GM18502 (cell line): ENCODE measurements at regions not wholly inside any gene's neighbourhood (a gene's known extent, or its start where the extent isn't known, plus 50 kb on each side); places are given as distances from the start of the nearest gene placed in this dataset.
A peak's percentile ranks its signal among the peaks of the same experiment; 100 is the strongest.

Source experiments
- ATAC-seq: cut with Tn5 transposase; IDR thresholded peaks from one replicate; pipeline ENCODE4 v1.9.1; 2021; ENCODE audit warnings: mild to moderate bottlenecking; ENCODE audit not compliant: unreplicated experiment, poor library complexity

DNA sequence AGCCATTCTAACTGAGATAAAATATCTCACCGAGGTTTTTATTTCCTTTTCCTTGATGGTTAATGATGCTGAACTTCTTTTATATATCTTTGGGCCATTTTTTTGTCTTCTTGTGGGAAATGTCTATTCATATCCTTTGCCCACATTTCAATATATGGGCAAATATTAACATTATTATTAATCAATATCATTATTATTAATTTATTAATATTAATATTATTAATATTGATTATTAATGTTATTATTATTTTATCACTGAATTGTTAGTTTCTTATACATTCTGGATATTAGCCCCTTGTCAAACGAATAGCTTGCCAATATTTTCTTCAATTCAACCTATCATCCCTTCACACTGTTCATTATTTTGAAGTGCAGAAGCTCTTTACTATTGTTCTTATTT is 2203.6 kb downstream of the PCDH9 start:
- ATAC-seq: no peak

DNA sequence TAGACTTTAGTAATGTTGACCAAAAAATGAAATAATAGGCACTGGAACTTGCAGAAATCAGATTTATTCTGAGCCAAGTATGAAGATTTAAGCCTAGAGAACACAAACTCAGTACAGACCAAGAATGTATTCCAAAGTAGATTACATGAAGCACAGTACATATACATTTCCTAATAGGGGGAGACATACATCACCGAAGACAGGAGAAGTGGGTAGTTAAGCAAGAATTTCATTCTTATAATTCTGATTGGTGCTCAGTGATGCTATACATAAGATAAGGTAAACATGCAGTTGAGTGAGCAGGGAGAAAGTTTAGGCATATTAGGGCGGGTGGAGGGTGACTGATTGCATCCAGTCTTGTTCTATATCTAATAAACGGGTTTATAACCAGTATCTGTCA is 2218.8 kb downstream of the PCDH9 start:
- no peak for ATAC-seq

DNA sequence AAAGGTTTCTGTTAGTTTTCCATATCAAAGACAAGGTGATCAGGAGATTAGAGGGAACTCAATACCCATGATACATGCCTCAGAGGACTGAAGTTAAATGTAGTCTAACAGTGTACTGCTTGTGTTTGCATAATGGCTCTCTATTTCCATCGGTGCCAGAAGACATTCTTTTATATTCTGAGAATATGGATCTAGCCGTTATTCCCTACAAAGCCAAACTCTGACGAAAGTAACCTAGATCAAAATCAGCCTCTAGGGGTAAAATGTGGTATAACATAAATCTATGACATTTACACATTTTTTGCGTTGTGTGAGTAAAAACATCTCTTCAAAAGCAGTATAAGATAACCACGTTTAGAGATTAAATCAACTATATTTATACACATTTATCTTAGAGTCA is 2232.7 kb downstream of the PCDH9 start:
- no peak for ATAC-seq

DNA sequence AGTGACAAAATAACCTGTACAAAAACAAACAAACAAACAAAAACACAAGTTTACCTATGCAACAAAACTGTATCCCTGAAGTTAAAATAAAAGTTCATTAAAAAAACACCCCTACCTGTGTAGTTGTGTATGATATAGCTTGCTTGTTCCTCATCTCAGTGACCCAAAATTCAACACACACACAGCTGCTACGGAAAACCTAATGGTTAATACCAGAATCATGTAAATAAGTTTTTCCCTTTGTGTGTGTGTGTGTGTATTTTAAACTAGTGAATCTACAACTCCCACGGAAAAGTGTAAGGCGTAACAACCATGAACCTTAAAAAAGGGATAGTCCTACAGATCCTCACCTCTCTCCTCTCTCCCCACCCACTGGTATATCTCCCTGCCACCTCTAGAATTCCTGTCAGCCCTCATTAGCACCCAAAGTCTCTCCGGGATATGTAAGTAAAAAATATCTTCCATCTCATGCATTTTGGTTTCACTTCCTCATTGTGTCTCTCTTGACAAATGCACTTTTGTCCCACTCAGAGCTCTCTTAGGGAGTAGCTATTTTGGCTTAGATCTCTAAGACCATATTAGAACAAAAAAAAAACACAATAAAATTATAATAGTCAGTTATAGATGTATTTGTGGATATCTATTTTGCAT is 2236.5 kb downstream of the PCDH9 start:
- ATAC-seq: peak; percentile 73

DNA sequence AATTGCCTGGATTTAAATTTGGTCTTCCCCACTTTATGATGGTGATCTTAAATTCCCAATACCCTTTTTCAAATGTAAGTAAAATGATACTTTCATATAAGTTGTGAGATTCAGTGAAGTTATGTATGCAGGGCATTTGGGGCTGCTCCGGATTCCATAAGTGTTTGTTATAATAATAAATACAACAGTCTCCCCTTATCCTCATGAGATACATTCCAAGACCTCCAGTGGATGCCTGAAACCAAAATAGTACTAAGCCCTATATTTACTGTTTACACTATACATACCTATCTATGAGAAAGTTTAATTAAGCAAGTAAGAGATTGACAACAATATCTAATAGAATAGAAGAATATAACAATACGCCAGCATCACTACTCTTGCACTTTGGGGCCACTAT is 2237.8 kb downstream of the PCDH9 start:
- ATAC-seq: no peak

DNA sequence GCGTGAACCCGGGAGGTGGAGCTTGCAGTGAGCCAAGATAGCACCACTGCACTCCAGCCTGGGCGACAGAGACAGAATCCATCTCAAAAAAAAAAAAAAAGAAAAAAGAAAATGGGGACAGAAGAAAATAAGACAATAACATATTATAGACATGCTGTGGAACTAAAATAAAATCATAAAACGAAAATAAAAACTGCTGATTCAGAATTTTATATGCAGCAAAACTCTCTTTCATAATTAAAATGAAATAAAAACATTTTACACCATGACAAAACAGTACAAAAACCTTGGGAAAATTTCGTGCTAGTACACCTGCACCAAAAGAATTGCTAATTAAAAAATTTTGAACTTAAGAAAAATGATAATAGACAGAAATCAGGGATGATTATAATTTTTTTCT is 2245.1 kb downstream of the PCDH9 start:
- no peak for ATAC-seq

DNA sequence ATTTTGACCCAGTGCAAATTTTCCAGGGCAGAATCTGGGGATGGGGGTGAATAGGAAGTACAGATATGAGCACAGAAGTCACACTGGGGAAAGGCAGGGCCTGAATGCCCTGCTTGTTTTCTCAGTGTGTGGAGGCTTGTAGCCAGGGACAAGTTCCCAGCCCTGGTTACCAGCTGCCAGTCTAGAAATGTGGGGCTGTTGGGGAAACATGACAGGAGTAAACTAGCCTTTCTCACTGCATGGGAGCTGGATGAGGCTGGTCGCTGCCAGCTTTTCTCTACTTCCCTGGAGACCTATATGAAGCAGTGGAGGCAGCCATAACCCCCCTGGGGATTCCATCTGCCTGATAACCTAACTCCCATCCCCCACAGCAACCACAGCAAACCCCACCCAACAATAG is 2267.7 kb downstream of the PCDH9 start:
- no peak for ATAC-seq

DNA sequence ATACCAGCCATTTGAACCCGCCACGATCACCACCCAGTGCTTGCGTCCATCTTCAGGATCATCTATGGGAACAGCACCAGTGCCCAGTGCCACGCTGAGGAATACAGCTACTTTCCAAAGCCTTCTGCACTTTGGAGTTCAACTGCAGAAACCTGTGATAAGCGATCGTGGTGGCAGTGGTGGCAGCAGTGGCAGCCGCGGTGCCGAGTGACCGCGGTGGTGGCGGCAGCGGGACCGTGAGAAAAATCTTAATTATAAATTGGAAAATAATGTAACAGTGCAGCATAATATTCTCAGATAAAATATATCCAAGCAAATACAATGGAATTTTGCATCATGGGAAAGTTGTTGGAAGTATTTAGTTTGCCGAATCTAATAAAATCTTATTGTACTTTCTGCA is 2270.9 kb downstream of the PCDH9 start:
- no peak for ATAC-seq

DNA sequence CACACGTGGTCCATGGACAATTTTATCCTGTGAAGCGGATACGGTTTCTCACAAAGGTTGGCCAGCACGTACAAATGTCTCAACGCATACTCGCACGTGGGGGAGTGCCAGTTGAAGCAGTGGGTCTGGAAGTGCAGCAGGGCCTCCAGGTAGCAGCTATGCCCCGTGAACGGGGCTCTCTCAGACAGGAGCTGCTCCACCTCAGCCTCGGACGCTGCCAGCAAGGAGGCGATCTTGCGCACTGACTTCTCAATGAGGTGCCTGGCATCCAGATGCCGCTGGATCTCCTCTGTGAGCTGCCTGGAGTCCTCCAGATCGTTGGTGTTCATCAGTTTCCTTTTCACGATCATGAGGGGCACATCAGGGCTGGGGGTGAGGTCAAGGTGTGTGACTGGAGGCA is 2272.0 kb downstream of the PCDH9 start:
- ATAC-seq: no peak

DNA sequence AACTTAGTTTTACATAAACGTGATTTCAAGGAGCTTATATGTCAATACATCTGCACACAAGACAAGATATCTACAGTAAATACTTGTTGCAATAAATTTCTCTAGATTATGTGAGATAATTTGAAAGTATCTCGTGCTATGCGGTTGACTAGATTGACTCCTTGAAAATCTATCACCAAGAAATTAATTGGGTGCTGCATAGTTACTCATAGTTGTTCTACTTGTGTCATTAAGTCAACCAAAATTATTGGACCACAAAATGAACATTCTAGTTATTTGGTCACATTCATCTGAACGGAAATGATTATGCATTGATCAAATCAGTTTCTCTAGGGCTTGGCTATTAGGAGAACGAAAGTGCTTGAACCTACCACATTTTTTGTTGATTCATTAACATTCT is 2291.5 kb downstream of the PCDH9 start:
- ATAC-seq: no peak

DNA sequence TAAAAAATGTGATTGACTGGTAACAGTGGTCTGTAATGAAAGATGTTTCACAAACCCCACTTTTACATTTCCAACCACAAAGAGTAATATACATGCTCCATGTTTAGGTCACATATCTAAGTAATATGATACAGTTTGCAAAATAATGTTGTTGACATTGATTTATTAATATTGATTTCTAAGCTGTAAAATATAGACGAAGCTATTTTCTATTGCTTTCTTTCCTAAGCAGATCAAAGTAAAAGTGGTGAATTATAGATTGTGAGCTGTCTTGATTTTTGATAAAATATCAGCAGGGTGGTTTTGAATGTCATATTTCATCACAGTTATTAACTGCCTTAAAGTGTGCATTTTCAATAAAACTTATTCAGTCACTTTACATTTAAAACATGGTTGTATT is 2292.8 kb downstream of the PCDH9 start:
- ATAC-seq: no peak

DNA sequence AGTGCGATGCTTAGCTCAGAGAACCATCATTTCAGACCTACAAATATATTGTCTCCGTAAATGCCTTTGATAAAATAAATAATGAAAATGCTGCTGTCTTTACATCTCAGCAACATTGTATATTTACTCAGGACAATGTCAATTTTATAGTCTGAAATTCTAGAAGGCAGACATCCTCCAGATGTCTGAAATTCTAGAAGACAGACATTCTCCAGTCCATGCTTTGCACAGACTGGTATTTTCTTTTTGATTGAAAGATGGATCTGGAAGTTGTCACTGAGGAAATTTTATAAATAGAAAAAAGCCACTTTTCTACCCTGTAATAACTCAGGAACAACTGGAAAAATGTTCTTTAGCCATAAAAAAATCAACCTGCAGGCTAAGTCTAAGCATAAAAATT is 2293.3 kb downstream of the PCDH9 start:
- no peak for ATAC-seq

DNA sequence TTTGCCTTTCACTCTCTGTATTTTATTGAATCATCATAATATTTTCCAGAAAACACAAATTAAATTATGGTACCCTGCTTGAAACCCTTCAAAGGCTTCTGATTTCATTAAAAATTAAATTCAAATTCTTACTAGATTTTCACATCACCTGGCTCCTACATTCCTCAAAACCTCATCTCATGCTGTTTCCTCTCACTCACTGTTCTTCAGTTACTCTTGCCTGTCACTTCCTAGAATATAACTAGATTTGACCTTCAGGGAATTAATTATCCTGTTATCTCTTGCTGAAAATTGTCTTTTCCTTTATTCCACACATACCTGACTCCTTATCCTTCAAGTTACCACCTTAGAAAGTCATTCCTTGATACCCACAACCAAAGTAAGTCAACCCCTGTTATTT is 2294.7 kb downstream of the PCDH9 start:
- ATAC-seq: no peak

DNA sequence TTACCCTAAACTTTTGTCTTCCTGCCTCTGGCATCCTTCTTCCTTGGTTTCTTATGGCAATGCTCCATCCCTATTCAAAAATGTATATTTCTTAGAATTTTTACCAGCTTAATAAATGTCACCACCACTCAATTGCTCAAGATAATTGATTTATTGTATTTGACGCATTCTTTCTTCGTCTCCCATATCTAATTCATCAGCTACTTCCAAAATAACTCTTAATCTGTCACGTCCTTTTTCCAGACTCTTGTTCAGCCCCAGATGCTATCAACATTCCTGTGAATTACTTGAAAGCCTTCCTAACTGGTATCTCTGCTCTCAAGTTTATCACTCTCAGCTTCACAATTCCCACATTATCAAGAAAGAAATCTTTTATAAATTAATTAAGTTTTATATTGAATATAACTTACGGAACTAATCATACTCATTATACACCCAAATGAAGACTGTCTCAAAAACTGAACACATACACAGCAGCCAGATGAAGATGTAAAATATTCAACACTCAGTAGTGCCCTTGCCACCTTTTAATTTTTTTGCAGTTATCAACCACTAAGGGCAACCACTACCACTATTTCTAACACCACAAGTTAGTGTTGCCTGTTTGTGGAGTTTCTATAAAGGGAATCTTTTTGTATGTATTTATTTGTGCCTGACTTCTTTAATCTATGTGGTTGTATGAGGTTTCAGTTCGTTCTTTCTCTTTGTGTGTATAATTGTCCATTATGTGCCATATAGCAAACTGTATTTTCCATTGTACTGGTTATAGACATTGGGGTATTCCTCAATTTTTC is 2295.4 kb downstream of the PCDH9 start:
- no peak for ATAC-seq

DNA sequence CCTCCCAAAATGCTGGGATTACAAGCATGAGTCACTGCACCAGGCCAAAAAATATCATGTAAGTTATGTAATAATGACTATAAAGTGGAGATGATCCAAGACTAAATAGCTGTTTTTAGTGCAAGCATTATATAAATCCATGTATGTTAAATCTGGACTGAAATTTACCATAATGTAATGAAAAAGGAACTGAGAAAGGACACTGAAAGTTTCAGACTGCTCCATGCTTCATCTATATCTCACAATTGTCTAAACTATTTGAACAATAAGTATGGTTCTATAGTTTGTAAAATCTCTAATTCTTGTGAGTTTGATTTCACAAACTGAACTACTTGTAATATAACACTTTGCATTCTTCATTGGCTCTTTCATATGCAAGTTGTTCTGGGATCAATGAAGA is 2299.5 kb downstream of the PCDH9 start:
- ATAC-seq: no peak

DNA sequence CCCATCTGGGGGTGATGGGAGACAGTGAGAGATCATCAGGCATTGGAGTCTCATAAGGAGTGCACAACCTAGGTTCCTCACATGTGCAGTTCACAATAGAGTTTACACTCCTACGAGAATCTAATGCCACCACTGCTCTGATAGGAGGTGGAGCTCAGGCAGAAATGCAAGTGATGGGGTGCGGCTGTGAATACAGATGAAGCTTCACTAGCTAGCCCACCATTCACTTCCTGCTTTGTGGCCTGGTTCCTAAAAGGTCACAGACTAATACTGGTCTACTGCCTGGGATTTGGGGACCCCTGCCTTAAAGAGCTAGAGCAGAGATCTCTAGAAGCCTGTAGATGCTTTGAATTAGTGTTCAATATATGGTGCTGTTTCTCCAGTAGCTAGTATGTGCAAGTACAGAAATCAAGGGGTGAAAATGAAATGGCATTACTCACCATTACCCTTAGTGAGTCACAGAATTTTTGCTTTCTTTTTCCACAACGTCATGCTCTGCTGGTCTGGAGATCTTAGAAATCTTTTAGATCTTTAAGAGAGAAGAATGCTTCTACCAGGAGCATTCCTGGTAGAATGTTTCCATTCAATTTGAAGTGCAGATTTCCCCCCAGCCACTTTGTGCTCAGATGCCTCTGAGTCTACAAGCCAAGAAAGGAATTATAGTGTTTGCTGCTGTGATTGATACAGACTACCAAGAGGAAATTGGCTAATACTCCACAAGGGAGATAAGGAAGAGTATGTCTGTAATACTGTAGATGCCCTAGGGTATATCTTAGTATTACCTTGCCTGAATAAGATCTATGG is 2301.2 kb downstream of the PCDH9 start:
- ATAC-seq: peak; percentile 88

DNA sequence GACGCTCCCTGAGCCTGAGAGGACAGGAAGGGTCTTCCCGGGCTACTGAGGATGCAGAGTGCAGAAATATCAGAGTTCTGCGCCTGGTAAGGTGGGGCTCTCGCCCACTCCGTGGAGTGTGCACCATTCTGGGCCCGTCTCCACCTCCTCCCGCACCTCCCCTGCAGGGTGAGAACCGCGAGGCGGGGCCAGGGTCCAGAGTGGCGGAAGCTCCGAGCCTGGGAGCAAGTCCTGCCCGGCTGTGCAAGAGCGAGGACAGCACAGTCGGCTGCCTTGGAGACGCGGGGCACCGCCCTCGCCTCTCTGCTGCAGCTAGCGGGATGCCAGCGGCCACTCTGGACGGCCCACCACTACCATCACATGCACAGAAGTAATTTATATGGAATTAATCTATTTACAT is 2304.4 kb downstream of the PCDH9 start:
- no peak for ATAC-seq

DNA sequence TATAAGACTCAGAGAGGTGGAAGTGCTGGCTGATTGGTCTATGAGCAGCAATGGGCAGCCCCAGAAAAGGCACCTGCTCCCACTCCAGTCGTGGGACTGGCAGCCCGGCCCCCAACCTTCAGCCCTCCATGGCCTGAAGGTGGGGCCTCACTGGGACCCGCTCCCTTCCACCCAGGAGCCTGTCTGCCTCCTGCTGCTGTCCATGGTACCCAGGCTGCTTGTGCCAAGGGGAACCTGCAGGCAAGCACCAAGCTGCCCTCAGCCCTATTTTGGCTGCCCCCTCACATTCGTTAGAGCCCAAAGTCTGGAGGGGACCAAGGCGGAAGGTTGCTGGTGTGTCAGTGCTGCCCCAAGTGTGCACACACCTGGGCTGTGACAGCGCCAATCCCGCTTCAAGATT is 2304.9 kb downstream of the PCDH9 start:
- ATAC-seq: no peak

DNA sequence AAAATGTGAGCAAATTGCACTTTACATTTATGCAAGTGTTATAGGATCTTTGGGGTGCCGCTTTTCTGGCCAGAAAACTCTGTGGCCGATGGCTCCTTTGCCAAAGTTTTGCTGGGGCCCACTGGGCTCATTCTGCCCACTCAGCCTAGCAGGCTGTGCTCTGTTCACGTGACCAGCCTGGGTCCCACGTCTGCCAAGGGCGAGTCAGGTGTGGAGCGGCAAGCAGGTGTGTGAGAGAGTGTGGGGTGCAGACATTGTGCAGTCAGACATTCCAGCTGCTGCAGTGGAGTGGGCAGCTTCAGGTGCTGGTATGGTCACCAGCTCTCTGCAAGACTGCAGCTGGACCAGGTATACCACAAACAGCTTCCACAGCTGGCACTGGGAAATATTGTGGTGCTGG is 2305.7 kb downstream of the PCDH9 start:
- ATAC-seq: no peak

DNA sequence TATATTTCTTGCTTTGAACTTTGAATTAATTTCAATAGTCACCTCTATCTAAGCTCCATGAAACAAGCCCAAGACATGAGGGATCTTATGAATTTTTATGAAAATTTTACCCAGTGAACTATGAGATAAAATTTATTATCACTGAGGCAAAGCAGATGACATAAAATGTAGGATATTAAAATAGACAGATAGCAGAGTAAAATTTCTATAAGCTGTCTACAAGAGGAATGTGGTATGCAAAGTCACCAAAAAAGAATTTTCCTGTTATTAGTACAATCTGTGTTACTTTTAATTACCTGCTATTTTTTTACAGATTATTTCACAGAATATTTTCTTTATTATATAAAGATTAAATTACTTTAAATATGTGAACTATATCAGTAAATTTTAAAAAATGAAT is 2312.6 kb downstream of the PCDH9 start:
- ATAC-seq: no peak

DNA sequence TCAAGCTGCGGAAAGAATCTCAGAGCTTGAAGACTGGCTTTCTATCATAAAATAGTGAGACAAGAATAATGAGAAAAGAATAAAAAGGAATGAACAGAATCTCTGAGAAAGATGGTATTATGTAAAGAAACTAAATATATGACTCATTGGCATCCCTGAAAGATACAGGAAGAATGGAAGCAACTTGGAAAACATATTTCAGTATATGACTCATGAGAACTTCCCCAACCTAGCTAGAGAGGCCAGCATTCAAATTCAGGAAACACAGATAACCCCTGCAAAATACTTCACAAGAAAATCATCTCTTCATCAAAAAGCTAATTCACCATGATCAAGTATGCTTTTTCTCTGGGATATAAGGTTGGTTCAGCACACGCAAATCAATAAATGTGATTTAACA is 2318.0 kb downstream of the PCDH9 start:
- no peak for ATAC-seq
